MM.1S (cell line): ENCODE measurements at regions not wholly inside any gene's neighbourhood (a gene's known extent, or its start where the extent isn't known, plus 50 kb on each side); places are given as distances from the start of the nearest gene placed in this dataset.

Experiments
- DNase-seq: peaks from one replicate; pipeline ENCODE4 v3.0.0-alpha.2; 2015
- H2AFZ ChIP-seq: fragments of 300-600 bp; sonication (generic); 2 replicates; pipeline ENCODE4 v1.6.0; 2016; ENCODE audit warnings: antibody characterized with exemption, low read length
- H3F3A ChIP-seq: fragments of 300-600 bp; sonication (generic); 2 replicates; pipeline ENCODE4 v1.6.1; 2016; ENCODE audit warnings: mild to moderate bottlenecking, antibody characterized with exemption, low read length, moderate library complexity, mixed read lengths; ENCODE audit not compliant: insufficient read depth
- H3K27ac ChIP-seq: fragments of 300-600 bp; sonication (generic); 2 replicates; pipeline ENCODE4 v1.5.1; 2016; ENCODE audit warnings: mild to moderate bottlenecking, low read length
- H3K27me3 ChIP-seq: fragments of 300-600 bp; sonication (generic); replicated peaks from 2 replicates; pipeline ENCODE4 v1.6.0; 2016; ENCODE audit warnings: low read length; ENCODE audit not compliant: insufficient read depth
- H3K36me3 ChIP-seq: fragments of 300-600 bp; sonication (generic); replicated peaks from 2 replicates; pipeline ENCODE4 v1.6.1; 2016; ENCODE audit warnings: mild to moderate bottlenecking, low read length, mixed read lengths; ENCODE audit not compliant: insufficient read depth
- H3K4me1 ChIP-seq: fragments of 300-600 bp; sonication (generic); 2 replicates; pipeline ENCODE4 v1.6.1; 2016; ENCODE audit warnings: low read length, mixed read lengths
- H3K4me2 ChIP-seq: fragments of 300-600 bp; sonication (generic); 2 replicates; pipeline ENCODE4 v1.6.0; 2016; ENCODE audit warnings: low read depth, low read length
- H3K4me3 ChIP-seq: fragments of 300-600 bp; sonication (generic); 2 replicates; pipeline ENCODE4 v1.5.1; 2016; ENCODE audit warnings: low read length, mixed read lengths
- H3K79me2 ChIP-seq: fragments of 300-600 bp; sonication (generic); 2 replicates; pipeline ENCODE4 v1.6.1; 2016; ENCODE audit warnings: mixed run types, low read length, mixed read lengths
- H3K9ac ChIP-seq: fragments of 300-600 bp; sonication (generic); 2 replicates; pipeline ENCODE4 v1.6.1; 2016; ENCODE audit warnings: low read length, mixed read lengths
- H3K9me2 ChIP-seq: fragments of 300-600 bp; sonication (generic); replicated peaks from 2 replicates; pipeline ENCODE4 v1.6.1; 2016; ENCODE audit warnings: mild to moderate bottlenecking, low read length, mixed read lengths; ENCODE audit not compliant: insufficient read depth
- H3K9me3 ChIP-seq: fragments of 300-600 bp; sonication (generic); replicated peaks from 2 replicates; pipeline ENCODE4 v1.6.1; 2016; ENCODE audit warnings: mild to moderate bottlenecking, low read length, mixed read lengths; ENCODE audit not compliant: insufficient read depth
- H4K20me1 ChIP-seq: fragments of 300-600 bp; sonication (generic); 2 replicates; pipeline ENCODE4 v1.6.1; 2016; ENCODE audit warnings: mild to moderate bottlenecking, low read length, moderate library complexity, mixed read lengths; ENCODE audit not compliant: insufficient read depth
- EZH2 ChIP-seq: fragments of 300-600 bp; sonication (generic); optimal IDR thresholded peaks from 2 replicates; pipeline ENCODE3; 2017; ENCODE audit warnings: low read depth, mild to moderate bottlenecking, antibody characterized with exemption, low read length, mixed read lengths
- EZH2phosphoT487 ChIP-seq: fragments of 300-600 bp; sonication (generic); IDR thresholded peaks from 2 replicates; pipeline ENCODE4 v1.6.1; 2018; ENCODE audit warnings: antibody characterized with exemption, low read length
- TF ChIP-seq, protein P1 (sequence below): fragments of 300-600 bp; sonication (generic); IDR thresholded peaks from 2 replicates; pipeline ENCODE4 v1.5.1; 2016; ENCODE audit warnings: antibody characterized with exemption, low read length, mixed read lengths

GRCh38 chr5:125390326-125390725, 643.9 kb upstream of the ZNF608 start:
- no peak for DNase-seq
- H3F3A ChIP-seq: no peaks in the 10 kb centered on the region
- no peak overlapping the region for H3K4me2 ChIP-seq

GRCh38 chr5:125393221-125393815, 646.9 kb upstream of the ZNF608 start:
- Histone ChIP-seq H3K27ac (no peak overlapping the region), H3K9me2 (no peaks in the 10 kb centered on the region), H3K4me3 (no peak overlapping the region), H3K9me3 (no peaks in the 10 kb centered on the region), H3K4me1 (no peaks in the 10 kb centered on the region), H3K9ac (no peak overlapping the region), H3K36me3 (no peaks in the 10 kb centered on the region), H3K79me2 (no peaks in the 10 kb centered on the region), H3K4me2 (no peak overlapping the region), H4K20me1 (no peaks in the 10 kb centered on the region), H3K27me3 (no peaks in the 10 kb centered on the region), H3F3A (no peaks in the 10 kb centered on the region), H2AFZ (no peak overlapping the region)
- no peak for DNase-seq
- TF ChIP-seq EZH2: no peak
- no peak for TF ChIP-seq EZH2phosphoT487
- TF ChIP-seq, protein P1, sequence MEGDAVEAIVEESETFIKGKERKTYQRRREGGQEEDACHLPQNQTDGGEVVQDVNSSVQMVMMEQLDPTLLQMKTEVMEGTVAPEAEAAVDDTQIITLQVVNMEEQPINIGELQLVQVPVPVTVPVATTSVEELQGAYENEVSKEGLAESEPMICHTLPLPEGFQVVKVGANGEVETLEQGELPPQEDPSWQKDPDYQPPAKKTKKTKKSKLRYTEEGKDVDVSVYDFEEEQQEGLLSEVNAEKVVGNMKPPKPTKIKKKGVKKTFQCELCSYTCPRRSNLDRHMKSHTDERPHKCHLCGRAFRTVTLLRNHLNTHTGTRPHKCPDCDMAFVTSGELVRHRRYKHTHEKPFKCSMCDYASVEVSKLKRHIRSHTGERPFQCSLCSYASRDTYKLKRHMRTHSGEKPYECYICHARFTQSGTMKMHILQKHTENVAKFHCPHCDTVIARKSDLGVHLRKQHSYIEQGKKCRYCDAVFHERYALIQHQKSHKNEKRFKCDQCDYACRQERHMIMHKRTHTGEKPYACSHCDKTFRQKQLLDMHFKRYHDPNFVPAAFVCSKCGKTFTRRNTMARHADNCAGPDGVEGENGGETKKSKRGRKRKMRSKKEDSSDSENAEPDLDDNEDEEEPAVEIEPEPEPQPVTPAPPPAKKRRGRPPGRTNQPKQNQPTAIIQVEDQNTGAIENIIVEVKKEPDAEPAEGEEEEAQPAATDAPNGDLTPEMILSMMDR: no peak

More at GRCh38 chr5:125390326-125390725, 643.9 kb upstream of the ZNF608 start:
- no peak for TF ChIP-seq EZH2phosphoT487
- TF ChIP-seq, protein P1: no peak
- no peak for TF ChIP-seq EZH2
- Histone ChIP-seq H3K27me3 (no peaks in the 10 kb centered on the region), H3K4me1 (no peaks in the 10 kb centered on the region), H3K27ac (no peak overlapping the region), H3K79me2 (no peaks in the 10 kb centered on the region), H3K9me3 (no peaks in the 10 kb centered on the region), H2AFZ (no peak overlapping the region), H3K4me3 (no peak overlapping the region), H4K20me1 (no peaks in the 10 kb centered on the region), H3K36me3 (no peaks in the 10 kb centered on the region), H3K9ac (no peak overlapping the region), H3K9me2 (no peaks in the 10 kb centered on the region)

- Histone ChIP-seq H3F3A (no peaks in the 10 kb centered on the region), H3K9ac (no peak overlapping the region), H3K4me3 (no peak overlapping the region), H3K9me2 (no peaks in the 10 kb centered on the region), H3K27me3 (no peaks in the 10 kb centered on the region), H3K79me2 (no peaks in the 10 kb centered on the region), H3K9me3 (no peaks in the 10 kb centered on the region), H3K4me1 (no peaks in the 10 kb centered on the region), H3K4me2 (no peak overlapping the region), H4K20me1 (no peaks in the 10 kb centered on the region), H2AFZ (no peak overlapping the region), H3K36me3 (no peaks in the 10 kb centered on the region), H3K27ac (no peak overlapping the region)
- DNase-seq: no peak
- no peak for TF ChIP-seq EZH2
- TF ChIP-seq, protein P1: no peak
- TF ChIP-seq EZH2phosphoT487: no peak
Observed at GRCh38 chr5:125394661-125395280, 648.3 kb upstream of the ZNF608 start.
